GM19023 (cell line): ENCODE measurements at regions not wholly inside any gene's neighbourhood (a gene's known extent, or its start where the extent isn't known, plus 50 kb on each side); places are given as distances from the start of the nearest gene placed in this dataset.
"Not testable (repeated sequence)": the region's sequence is repeated elsewhere in the genome, so short reads cannot be mapped to it uniquely, and the experiment has no call there.

Source experiments
- ATAC-seq: cut with Tn5 transposase; IDR thresholded peaks from one replicate; pipeline ENCODE4 v1.9.1; 2021; ENCODE audit warnings: mild to moderate bottlenecking, moderate library complexity; ENCODE audit not compliant: unreplicated experiment

DNA sequence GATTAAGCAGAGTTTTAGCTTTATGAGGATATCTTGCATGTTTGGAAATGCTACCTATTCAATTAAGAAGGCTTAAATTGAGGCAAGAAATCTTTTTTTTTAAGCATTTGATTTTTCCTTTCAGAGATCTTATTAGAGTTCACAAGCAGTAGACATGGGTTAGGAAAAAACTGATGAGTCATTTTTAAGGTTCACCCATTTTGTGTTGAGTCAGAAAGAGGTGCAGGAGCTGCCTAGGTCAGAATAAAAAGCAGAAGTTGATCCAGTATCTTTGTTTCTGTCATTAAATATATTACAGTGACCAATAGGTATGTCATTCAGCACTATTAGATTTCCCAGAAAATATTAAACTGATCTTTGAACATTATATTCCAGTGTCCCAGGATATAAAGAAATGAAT lies 306.8 kb downstream of the LMBRD1 start:
- no peak for ATAC-seq

- ATAC-seq, result no peak
Observed at GRCh38 chr6:69487688-69488087, 309.1 kb downstream of the LMBRD1 start.

DNA sequence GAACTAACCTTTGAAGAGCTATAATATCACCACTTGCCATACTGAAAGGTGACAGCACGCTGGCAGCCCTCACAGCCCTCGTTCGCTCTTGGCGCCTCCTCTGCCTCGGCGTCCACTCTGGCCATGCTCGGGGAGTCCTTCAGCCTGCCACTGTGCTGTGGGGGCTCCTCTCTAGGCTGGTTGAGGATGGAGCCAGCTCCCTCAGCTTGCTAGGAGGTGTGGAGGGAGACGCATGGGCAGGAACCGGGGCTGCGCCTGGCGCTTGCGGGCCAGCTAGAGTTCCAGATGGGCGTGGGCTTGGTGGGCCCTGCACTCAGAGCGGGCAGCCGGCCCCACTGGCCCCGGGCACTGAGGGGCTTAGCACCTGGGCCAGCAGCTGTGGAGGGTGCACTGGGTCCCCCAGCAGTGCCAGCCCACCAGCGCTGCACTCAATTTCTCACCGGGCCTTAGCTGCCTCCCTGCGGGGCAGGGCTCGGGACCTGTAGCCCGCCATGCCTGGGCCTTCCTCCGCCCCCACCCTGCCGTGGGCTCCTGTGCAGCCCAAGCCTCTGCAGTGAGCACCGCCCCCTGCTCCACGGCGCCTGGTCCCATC lies 329.7 kb downstream of the LMBRD1 start:
- ATAC-seq, result no peak

DNA sequence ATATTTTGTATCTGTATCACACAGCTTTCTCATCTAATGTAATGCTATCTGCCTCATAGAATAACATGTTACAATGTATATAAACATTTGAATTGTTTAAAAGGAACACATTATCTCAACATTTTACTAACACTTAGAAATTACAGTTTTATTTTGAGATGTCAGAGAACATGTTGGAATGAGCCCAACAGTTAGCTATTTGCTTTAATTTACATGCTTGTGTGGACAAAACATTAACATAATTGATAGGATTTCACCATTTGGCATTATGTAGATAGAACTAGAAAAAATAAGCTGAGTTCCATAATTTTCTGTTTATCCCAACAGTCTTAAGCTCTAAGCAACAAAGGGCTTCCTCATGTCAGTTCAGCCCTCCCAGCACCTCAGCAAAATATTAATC lies 330.9 kb downstream of the LMBRD1 start:
- ATAC-seq, result no peak

DNA sequence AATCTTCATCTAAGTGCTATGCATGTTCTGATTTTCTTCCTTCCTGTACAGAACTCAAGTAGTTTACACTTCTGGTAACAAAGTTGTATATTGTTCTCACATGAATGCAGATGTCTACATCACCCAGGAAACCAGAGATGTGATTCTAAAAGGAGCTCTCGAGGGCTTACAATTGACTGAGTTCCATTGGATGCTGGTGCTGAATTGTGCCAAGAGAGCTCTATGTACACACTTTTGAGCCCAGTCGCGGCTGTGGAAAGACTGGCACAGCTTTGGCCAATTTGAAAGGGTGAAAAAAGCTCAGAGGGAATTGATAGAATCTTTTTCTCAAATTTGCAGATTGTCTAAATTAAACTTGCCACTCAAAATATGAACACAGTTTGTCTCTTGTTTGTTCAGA lies 340.7 kb downstream of the LMBRD1 start:
- ATAC-seq, result no peak

DNA sequence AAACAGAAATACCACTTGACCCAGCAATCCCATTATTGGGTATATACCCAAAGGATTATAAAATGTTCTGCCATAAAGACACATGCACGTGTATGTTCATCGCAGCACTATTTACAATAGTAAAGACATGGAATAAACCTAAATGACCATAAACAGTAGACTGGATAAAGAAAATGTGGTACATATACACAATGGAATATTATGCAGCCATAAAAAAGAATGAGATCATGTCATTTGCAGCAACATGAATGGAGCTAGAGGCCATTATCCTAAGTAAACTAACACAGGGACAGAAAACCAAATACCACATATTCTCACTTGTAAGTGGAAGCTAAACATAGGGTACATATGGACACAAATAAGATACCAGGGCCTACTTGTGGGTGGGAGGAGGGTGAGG lies 342.2 kb downstream of the LMBRD1 start:
- not testable (repeated sequence) for ATAC-seq

GRCh38 chr6:69450493-69450892 lies 346.3 kb downstream of the LMBRD1 start:
- ATAC-seq, result not testable (repeated sequence)

DNA sequence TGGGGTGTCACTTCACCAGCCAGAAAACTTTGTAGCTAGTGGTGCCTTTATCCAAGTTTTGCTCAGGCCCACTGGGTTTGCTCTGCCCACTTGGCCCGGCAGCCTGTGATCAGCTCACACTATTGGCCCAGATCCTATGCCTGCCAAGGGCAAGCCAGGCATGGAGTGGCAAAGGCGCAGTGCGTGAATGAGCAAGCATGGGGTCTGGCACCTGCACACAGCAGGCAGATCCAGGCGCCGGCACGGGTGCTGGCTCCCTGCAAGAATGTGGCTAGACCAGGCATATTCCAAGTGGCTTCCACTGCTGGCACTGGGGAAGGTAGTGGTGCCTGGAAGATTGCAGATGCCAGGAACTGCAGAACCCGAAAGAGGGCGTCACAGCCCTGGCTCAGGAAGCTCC lies 346.9 kb downstream of the LMBRD1 start:
- no peak for ATAC-seq
